HG03060 (cell line): ENCODE measurements at regions not wholly inside any gene's neighbourhood (a gene's known extent, or its start where the extent isn't known, plus 50 kb on each side); places are given as distances from the start of the nearest gene placed in this dataset.

Experiments used
- ATAC-seq: cut with Tn5 transposase; IDR thresholded peaks from one replicate; pipeline ENCODE4 v1.9.1; 2021; ENCODE audit warnings: low read depth, moderate number of reproducible peaks; ENCODE audit not compliant: unreplicated experiment

DNA sequence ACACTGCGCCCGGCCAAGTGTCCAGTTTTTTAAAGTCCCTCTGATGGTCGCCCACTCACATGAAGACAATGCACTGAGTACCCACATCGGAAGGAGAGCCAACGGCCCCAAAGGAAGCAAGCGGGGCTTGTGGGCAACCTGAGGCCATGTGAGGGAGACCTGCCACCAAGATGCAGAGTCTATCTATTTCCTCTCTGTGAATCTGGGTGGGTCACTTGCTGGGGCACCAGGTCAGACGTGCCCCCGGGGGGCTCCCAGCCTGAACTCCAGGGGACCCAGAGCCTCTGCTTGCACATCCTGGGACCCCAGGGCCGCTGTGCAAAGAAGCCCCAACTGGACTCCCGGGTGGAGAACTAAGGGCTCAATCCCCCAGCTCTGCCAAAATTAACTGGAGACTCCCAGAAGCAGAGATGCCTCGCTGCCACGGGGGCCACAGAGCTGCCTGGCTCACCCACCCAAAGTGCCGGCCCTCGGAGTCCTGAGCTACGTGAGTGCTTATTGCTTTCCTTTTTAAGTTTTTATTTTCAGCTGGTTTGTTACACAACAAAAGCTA, 106.4 kb downstream of the BRD1 start:
- no peak for ATAC-seq

DNA sequence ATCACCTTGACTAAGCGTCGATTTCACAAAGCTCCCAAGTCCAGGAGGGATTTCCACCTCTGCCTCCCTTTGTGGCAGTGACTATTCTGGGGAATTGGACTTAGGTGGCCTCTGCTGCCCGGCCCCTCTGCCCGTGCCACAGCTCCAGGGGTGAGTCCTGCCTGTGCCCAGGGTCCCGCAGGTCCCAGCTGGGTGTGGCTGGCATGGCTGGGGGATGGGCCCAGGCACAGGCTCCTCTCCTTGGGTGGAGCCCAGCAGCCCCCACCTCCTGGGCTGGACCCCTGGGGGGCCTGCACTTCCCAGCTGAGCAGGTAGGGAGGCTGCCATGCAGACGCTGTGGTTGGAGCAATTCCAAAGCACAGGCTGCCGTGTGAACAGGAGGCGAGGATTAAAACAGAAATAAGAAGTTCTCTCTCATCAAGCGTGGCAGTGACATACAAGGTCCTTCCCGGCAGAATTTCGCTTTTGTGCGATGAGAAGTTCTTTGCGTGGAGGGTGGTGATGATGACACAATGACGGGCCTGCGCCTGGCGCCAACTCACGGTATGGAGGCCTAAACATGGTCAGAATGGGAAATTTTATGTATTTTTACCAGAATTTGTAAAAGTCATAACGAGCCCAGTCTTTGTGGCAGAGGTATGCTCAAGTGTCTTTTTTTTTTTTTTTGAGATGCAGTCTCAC, 107.3 kb downstream of the BRD1 start:
- no peak for ATAC-seq

DNA sequence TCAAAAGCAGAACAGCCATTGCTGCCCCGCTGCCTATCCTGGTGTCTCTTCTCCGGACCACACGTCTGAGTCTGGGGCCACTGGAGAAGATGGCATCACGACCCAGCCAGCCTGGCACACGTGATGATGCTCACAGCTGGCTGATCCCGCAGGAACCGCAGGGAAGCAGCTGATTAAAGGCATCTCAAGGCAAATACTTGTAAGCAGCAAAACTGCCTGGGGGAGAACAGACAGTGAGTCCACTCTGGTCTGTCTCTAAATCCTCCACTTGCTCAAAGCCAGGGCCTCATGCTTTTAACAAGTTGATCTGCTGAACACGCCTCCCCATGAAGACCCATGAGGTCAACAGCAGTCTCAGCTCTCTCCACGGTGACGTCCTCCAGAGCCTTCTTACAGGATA, 108.6 kb downstream of the BRD1 start:
- no peak for ATAC-seq

DNA sequence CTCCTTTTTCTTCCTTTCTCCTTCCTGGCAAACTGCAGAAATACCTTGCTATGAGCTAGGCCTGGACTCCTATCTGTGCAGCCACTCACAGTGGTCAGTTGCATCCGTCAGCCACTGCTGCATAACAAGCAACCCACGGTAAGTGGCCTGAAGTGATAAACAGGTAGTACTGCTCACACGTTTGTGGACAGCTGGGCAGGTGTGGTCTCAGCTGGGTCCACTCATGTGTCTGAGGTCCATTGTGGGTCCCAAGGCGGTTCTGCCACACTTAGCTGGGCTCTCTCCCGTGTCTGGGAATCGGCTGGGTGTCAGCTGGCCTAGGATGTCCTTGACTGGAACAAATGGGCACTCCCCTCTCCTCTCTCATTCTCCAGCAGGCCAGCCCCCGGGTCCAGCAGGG, 109.3 kb downstream of the BRD1 start:
- ATAC-seq = no peak

DNA sequence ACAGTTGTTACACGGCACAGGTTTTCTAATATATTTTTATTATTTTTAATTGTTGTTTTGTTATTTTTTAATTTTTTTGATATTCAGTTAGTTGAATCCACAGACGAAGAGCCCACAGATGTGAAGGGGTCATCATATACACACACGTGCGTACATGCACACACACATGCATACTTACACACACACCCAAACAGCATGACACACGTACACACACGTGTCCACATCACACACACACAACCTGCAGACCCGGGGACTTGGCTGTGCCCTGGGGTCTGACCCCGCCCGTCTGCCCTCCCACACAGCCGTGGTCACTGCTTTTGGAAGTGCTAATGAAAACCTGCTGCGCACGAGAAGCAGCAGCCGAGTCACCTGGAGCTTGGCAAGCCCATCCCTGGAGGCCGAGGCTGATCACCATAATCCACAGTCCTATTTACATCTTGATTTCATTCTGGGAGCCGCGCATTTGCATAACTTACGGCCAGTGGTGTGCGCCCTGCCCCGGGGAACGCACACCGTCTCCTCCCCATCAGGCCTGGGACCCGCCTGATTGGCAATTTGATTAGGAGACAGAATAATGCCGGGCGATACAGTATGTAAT, 110.3 kb downstream of the BRD1 start:
- no peak for ATAC-seq

DNA sequence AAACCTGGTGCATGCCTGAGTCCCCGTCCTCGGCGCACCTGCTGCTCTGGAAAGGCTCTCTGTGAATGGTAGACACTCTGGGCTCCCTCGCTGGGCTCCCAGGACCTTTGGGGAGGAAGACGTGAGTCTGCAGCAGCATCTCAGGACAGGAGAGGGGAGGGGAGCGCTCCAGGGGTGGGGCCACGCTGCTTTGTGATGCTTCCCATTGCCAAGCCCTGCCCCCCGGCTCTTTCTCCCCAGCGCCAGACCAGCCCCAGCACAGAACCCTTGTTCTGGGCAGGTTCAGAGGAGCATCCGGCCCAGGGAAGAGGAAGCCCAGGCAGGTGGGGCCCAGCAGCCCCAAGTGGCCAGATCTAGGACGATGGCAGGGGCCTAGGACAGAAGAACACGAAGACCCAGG, 111.2 kb downstream of the BRD1 start:
- ATAC-seq = no peak

DNA sequence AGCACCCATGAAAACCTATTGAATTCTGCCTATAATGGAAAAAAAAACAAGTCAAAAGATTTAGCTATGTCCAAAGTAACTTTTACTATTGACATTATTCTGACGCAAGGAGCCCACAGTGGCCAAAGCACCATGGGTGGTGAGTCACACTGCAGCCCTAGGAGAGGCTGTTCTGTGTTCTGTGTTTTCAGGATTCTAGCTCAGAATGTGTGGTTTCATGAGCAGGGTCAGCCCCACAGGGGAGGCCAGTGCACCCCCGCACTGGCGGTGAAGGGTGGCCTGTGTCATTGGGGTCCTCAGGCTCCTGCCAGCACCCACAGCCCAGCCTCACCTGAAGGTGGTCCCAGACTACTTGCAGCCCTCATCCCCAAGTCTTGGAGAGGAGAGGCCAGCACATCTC, 112.2 kb downstream of the BRD1 start:
- no peak for ATAC-seq

DNA sequence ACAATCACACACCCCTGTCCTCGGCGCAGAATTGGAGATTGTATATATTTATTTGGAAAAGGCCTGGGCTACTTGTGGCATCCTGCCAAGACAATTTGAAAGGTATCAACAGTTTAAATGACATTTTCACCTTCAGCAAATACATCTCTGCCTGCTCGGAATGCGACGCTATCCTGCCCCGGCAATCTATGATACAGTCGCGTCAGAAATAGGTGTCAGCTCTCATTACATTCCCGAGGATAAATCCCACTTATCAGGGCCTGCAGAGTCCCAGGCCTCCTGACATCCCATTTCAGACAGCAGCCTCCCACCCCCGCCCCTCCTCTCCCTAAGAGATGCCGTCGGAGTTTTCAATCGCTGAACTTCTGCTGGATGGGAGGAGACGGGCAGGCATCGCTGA, 114.7 kb downstream of the BRD1 start:
- ATAC-seq = no peak

DNA sequence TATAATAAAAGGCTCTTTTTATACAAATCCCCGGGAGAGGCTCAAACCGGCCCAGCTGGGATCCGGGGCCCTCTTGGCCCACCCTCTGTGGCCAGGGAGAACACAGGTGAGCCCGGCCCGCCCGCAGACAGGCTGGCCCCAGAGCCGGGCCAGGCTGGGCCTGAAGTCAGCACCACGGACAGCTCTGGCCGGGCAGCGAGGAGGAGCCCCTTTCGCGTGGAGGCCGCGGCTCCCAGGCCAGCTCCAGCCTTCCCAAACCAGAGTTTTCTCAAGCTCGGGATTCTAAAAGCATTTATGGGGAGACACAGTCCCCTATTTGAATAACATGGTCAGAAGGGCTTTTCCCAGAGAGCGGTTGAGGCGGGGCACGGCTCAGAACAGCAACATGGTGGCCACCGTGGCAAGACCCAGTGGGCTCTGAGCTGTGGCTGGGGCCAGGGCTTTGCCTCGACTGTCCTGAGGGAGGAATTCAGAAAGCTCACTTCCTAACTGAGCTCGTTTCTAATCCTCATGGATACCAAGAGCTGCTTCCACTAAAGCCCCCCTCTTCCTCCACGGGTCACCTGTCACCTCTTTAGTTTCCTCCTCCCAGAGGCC, 115.4 kb downstream of the BRD1 start:
- ATAC-seq = no peak

DNA sequence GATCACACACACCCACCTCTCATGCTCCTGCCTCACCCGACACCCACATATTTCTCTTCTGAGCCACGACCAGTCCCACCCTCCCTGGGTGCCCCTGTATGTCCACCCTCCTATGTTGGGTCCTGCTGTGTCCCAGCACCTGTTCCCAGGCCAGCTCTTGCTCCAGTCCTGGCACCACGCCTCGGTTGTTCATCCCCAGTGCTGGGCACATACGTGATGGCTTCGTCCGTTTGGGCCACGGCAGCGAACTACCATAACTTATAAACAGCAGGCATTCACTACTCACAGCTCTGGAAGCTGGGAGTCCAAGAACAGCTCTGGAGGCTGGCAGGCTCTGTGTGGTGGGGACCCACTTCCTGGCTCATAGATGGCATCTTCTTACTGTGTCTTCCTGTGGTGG, 116.9 kb downstream of the BRD1 start:
- ATAC-seq = no peak

DNA sequence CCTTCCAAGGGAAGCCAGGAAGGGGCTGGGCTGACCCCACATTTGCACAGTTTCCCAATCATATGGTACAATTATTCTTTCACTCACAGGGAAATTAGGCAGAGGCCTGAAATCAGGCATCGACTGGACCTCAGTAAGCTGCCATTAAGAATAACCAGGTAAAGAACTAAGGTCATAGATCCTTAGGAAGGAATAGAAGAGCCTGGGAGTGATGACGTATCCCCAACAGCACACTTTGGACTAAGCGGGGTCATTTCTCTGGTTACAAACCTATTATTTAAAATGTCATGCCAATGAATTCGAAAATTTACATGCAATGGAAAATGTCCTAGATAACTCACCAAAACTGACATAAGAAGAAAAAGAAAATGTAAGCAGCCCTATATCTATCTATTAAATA, 118.2 kb downstream of the BRD1 start:
- no peak for ATAC-seq

DNA sequence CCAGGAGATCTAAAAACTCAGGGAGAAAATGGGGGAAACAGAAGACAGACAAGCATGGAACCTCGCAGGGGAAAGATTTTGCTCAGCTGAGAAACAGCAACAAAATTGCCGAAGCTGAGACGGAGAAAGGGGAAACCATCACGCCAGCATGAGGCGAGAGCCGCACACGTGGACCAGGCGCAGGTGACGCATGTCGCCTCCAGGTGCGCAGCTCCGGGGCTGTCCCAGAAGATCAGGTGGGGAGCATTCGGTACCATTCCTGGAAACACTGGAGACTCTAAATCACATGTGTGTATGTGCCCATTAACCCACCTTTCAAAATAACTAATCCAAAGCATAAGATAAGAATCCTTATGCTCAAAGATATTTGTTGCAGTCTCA, 121.7 kb downstream of the BRD1 start:
- no peak for ATAC-seq

DNA sequence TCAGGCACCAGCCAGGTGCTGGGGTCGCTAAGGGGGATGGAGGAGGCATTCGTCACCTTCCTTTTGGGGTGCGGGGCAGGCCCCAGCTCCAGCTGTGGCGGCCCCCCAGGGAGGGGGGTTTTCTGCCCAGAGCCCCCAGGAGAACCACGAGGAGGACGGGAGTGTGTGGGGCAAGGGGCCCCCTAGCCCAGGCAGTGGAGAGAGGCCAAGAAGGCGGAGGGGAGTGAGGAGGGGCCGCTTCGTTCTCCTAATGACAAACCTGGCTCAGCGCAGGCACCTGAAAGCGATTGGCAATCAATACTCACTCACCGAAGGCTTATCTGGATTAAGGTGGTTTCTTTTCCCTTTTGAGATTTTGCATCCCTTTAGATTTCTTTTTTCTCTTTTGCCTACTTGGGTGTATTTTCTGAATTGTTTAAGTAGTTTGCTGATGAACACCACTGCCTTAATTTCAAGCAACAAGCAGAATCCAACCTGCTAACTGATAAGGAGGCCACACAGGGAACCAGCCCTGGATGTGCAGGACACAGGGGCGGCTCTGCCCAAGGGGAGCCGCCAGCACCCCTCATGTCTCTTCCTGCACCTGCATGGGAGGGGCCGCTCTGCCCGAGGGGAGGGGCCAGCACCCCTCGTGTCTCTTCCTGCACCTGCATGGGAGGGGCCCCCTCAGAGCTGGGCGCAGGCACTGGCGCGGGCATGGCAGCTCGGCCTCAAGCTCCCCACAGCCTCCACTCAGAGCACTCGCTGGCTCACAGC, 122.3 kb downstream of the BRD1 start:
- no peak for ATAC-seq

DNA sequence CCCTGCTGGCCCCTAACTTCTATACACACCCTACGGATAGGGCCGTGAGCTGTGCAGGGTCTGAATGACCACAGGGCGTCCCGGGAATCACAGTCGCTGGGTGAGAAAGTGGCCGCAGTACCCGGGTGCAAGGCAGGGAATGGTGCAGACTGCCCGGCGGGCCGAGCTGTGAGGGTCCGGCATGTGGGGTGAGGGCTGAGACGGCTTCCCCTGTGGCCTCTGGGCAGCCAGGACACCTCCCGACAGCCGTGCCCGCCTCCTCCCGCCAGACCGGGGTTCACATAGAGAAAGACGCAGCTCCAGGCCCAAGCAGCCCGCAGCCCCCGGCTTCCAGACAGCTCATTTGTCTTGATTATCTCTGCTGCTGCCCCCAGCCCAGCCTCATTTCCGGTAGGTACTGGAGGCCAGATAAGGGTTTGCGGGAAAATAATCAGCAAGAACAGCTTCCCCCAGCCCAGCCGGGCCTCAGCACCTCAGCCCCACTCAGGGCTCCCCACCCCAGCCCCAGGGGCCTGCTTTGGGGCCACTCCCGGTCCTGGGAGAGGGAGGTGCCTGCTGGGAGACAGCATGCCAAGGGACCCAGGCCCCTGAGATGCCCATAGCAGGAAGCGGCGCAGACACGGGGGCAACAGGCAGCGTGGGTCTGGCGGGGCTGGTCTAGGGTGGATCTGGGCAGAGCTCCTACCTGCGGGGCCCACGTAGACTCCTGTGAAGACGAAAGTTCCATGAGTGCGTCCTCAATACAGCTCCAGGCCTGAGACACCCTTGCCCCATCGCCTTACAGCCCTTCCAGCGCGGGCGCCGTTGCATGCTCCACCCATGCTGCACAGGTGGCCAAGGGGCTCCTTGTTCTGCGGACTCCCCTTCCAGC, 123.1 kb downstream of the BRD1 start:
- no peak for ATAC-seq

DNA sequence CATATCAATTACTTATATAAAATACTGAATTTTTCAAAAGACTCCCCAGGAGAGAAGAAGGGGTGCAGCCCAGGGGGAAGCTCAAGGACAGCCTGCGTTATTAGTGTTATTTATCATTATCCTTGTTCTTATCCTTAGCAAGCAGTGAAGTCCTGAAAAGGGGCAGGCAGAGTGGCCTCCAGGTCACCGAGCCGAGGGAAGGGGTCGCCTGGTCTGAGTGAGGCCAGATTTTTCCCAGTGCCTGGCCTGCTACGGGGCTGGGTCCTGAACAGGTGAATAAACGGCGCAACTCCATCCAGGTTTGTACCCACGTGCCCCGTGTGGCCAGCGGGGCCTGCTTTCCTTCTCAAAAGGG, 123.7 kb downstream of the BRD1 start:
- no peak for ATAC-seq

DNA sequence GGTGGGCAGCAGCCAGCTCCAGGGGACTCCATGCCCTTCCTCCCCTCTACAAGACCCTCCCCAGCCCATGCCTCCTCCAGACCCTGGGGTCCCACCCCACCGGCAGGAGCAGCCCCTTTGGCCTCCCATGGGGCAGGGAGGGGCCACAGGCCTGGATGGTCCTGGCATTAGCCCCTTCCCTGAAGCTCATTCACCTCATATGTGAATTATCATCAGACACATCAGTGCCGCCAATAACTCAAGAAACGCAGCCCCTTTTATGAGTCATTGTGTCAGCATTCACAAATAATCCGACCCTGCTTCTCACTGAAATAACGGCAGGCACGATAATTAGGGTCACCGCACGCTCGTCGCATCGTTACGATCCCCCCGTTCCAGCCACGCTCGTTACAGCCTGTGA, 124.2 kb downstream of the BRD1 start:
- no peak for ATAC-seq

DNA sequence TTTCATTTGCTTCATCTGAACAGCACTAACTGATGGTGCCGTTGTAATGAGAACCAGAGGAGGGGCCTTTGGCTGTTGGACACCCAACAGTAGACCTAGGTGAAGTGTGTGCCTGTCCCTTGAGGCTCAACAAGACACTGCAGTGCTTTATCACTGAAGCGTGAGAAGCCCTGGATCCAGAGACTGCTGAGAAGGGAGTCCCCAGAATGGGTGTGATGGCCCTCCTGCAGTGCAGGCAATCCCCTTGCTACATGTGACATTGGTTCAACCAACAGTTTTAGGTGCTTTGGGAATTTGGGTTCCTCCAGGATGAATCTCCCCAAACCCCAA, 125.6 kb downstream of the BRD1 start:
- no peak for ATAC-seq

DNA sequence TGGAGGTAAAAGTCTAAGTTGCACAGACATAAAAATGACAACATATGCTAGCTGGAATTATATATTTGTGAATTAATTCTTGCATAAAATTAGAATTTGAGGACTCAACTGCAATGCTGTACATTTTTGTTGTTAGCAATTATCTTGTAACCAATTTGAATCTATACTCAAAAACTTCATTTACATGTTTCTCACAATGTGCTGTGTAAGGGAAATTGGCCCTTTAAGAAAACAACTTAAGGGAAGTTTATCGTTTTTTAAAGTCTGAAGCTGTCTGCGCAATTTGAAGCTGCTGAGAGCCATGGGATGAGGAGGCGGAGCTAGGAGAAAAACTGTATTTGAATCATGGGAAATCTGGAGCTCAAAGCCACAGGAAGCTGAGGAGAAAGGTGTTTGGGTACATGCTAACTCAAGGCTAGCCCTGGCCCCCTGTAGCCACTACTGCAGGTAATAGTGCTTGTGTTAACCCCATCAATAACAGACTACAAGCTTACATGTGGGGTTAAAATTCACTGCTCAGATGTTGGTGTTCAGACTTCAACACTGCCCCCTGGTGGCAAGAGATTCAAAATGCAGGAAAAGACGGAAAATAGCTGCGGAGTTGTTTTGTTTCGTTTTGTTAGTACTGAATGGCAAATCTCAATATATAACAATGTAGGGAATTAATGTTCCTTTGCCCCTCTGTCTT, 126.1 kb downstream of the BRD1 start:
- no peak for ATAC-seq

DNA sequence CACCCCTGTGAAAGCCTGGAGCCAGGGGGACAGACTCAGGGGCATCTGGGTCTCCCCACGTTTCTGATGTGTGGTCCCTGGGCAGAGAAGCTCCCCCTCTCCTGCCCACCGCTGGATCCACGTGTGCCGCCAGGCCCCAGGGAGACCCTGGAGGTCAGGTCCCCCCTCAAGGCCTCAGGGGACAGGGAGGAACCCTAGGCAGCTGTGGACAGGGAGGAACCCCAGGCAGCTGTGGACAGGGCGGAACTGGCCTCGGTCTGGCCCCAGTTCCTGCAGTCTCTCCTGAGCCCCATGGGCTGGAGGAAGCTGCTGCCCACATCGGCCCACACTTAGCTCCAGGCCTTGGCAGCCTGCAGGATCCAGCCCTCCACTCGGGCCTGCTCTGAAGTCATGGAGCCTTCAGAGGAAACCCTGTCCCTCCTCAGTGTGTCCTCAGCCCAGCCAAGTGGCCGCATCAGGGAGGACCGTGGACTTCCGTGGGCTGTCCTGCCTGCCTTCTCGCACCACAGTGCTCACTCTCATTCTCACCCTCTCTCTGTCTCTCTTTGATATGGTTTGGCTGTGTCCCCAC, 127.7 kb downstream of the BRD1 start:
- ATAC-seq = no peak

DNA sequence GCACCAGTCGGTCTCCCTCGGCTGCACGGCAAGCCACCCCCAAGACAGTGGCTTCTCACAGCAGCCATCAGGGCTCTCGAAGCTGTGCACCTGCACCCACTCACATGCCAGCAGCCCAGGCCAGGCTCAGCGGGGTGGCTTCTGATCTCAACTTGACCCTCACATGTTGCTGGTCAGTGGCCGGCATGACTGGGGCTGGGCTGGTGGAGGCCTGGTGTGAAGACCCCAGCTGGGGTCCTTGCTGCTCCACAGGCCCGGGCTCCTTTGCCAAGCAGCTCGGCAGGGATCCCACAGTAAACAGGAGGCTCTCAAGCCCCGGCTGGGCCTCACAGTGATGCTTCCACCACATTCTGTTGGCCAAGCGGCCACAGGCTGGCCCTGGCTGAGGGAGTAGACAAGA, 128.2 kb downstream of the BRD1 start:
- ATAC-seq = no peak
